GM12878 (cell line): ENCODE measurements at regions not wholly inside any gene's neighbourhood (a gene's known extent, or its start where the extent isn't known, plus 50 kb on each side); places are given as distances from the start of the nearest gene placed in this dataset.

Experiments
- ATAC-seq: fragments of 200-7000 bp; cut with Tn5 transposase; 3 replicates; pipeline ENCODE4 v1.9.1; 2020; ENCODE audit warnings: mild to moderate bottlenecking, moderate library complexity
- BruUV-seq: library from RNA; stranded (reverse); fragments of 400-500 nt; replicated peaks from 2 replicates; lab custom pipeline; 2021; lab: Mats Ljungman, UMichigan
- CTCF ChIA-PET: fragments of 300-600 bp; sonication (Branson Sonifier 250); formaldehyde crosslinking; extraction: SDS; loops from one replicate; lab custom pipeline; 2021; ENCODE audit warnings: inconsistent platforms; lab: Yijun Ruan, JAX
- POLR2A ChIA-PET: fragments of 350-600 bp; formaldehyde crosslinking; extraction: SDS; loops from one replicate; lab custom pipeline; 2021; ENCODE audit warnings: inconsistent platforms; lab: Charles Lee
- RAD21 ChIA-PET: fragments of 300-600 bp; sonication (Branson Sonifier 250); formaldehyde crosslinking; loops from one replicate; lab custom pipeline; 2023; ENCODE audit warnings: antibody characterized with exemption; ENCODE audit not compliant: unreplicated experiment; lab: Charles Lee
- SMC1A ChIA-PET: fragments of 300-600 bp; sonication (Branson Sonifier 250); formaldehyde crosslinking; loops from one replicate; lab custom pipeline; 2023; ENCODE audit not compliant: unreplicated experiment, uncharacterized antibody; lab: Charles Lee
- DNase-seq: peaks from one replicate; pipeline ENCODE4 v3.0.0-alpha.2; 2011; ENCODE audit warnings: low read depth, low spot score
- FAIRE-seq: peaks from 3 replicates; lab custom pipeline; 2011; peaks lifted over from hg19 to GRCh38; lab: Jason Lieb, UNC
- H2AFZ ChIP-seq: 2 replicates; pipeline ENCODE4 v1.6.0; 2011; ENCODE audit warnings: low read depth, low read length, control low read depth; ENCODE audit not compliant: control insufficient read depth
- H3K27ac ChIP-seq: 2 replicates; pipeline ENCODE4 v1.5.1; 2011; ENCODE audit warnings: control low read depth; ENCODE audit not compliant: control insufficient read depth, insufficient read depth
- H3K27me3 ChIP-seq, 2 experiments: replicated peaks in 1 of 2; 2 replicates each; pipeline versions ENCODE4 v1.6.0 to v1.6.1; 2011; ENCODE audit warnings: low read length in 1 of 2; ENCODE audit not compliant: control insufficient read depth in 2 of 2, insufficient read depth in 2 of 2
- H3K36me3 ChIP-seq, 2 experiments: 2 replicates each; pipeline ENCODE4 v1.5.1; 2011; ENCODE audit warnings: low read length in 1 of 2; ENCODE audit not compliant: control insufficient read depth in 2 of 2, insufficient read depth in 2 of 2
- H3K4me1 ChIP-seq: 2 replicates; pipeline ENCODE4 v1.6.1; 2011; ENCODE audit warnings: mild to moderate bottlenecking, low read length, moderate library complexity, mixed read lengths; ENCODE audit not compliant: control insufficient read depth, insufficient read depth
- H3K4me2 ChIP-seq: 2 replicates; pipeline ENCODE4 v1.6.0; 2011; ENCODE audit warnings: control low read depth; ENCODE audit not compliant: control insufficient read depth, insufficient read depth
- H3K4me3 ChIP-seq: fragments of 200-600 bp; sonication (generic); 2 replicates; pipeline ENCODE4 v1.5.1; 2016
- H3K79me2 ChIP-seq: 2 replicates; pipeline ENCODE4 v1.6.0; 2011; ENCODE audit warnings: low read length; ENCODE audit not compliant: control insufficient read depth, insufficient read depth
- H3K9ac ChIP-seq: 2 replicates; pipeline ENCODE4 v1.8.0; 2011; ENCODE audit warnings: low read length, control low read depth, mixed read lengths; ENCODE audit not compliant: control insufficient read depth, insufficient read depth
- H3K9me3 ChIP-seq: replicated peaks from 3 replicates; pipeline ENCODE4 v1.5.1; 2011; ENCODE audit warnings: mild to moderate bottlenecking, low read length; ENCODE audit not compliant: control insufficient read depth, insufficient read depth
- H4K20me1 ChIP-seq: 2 replicates; pipeline ENCODE4 v1.6.0; 2011; ENCODE audit not compliant: control insufficient read depth, insufficient read depth
- BACH1 ChIP-seq: fragments of 450-650 bp; IDR thresholded peaks from 2 replicates; pipeline ENCODE4 v1.6.1; 2017; ENCODE audit warnings: mild to moderate bottlenecking, borderline replicate concordance
- GABPA ChIP-seq: IDR thresholded peaks from 2 replicates; pipeline ENCODE4 v1.6.1; 2014; ENCODE audit warnings: antibody characterized with exemption, low read depth, mild to moderate bottlenecking, inconsistent platforms
- KAT2A ChIP-seq: conservative IDR thresholded peaks from 2 replicates; pipeline ENCODE4 v1.6.1; 2011; ENCODE audit warnings: low read depth, low read length; ENCODE audit not compliant: control insufficient read depth
- MEF2A ChIP-seq: IDR thresholded peaks from 2 replicates; pipeline ENCODE4 v1.6.1; 2011; ENCODE audit warnings: low read depth, mild to moderate bottlenecking, low read length, moderate library complexity; ENCODE audit not compliant: insufficient read depth
- POU2F2 ChIP-seq: IDR thresholded peaks from 3 replicates; pipeline ENCODE4 v1.6.1; 2011; ENCODE audit warnings: low read depth, mild to moderate bottlenecking, low read length, borderline replicate concordance
- SMAD5 ChIP-seq: IDR thresholded peaks from 2 replicates; pipeline ENCODE4 v1.6.1; 2016; ENCODE audit warnings: antibody characterized with exemption, low read depth
- SREBF1 ChIP-seq: IDR thresholded peaks from 2 replicates; pipeline ENCODE4 v1.6.1; 2012; ENCODE audit warnings: mild to moderate bottlenecking, low read length
- ZNF24 ChIP-seq: fragments of 450-650 bp; IDR thresholded peaks from 2 replicates; pipeline ENCODE4 v1.6.1; 2017; ENCODE audit warnings: antibody characterized with exemption, mild to moderate bottlenecking
- ZNF622 ChIP-seq: fragments of 450-650 bp; IDR thresholded peaks from 2 replicates; pipeline ENCODE4 v1.6.1; 2017; ENCODE audit warnings: mild to moderate bottlenecking, inconsistent platforms
- WGBS: methylation state at CpG from one replicate; pipeline ENCODE4 v1.1.6; 2016; ENCODE audit warnings: low lambda C conversion rate; ENCODE audit not compliant: insufficient replicate concordance, insufficient coverage; ENCODE audit errors: missing lambda C conversion rate; 5-methylcytosine and 5-hydroxymethylcytosine counted together
- in situ Hi-C: fragments of 300-500 bp; cut with MboI; formaldehyde crosslinking; loops from 9 replicates; pipeline ENCODE4 v1.14.3; 2018; ENCODE audit warnings: mixed read lengths
- intact Hi-C: fragments of 100-400 bp; cut with micrococcal nuclease; formaldehyde crosslinking; loops from one replicate; pipeline ENCODE4 v1.14.2; 2022; ENCODE audit not compliant: unreplicated experiment
- TF ChIP-seq, protein P1 (sequence below): fragments of 450-650 bp; IDR thresholded peaks from 2 replicates; pipeline ENCODE4 v1.6.1; 2017; ENCODE audit warnings: borderline replicate concordance
- TF ChIP-seq, protein P2 (sequence below): IDR thresholded peaks from 2 replicates; pipeline ENCODE4 v1.6.1; 2012; ENCODE audit warnings: low read depth, low read length, improper control_type of control experiment
- TF ChIP-seq, protein P3 (sequence below): IDR thresholded peaks from 2 replicates; pipeline ENCODE4 v1.6.1; 2012; ENCODE audit warnings: low read depth, low read length, improper control_type of control experiment
- TF ChIP-seq, protein P4 (sequence below): IDR thresholded peaks from 2 replicates; pipeline ENCODE4 v1.6.1; 2012; ENCODE audit warnings: low read depth, low read length, improper control_type of control experiment
- TF ChIP-seq, protein P5 (sequence below): fragments of 450-650 bp; IDR thresholded peaks from 2 replicates; pipeline ENCODE4 v1.6.1; 2017; ENCODE audit warnings: mild to moderate bottlenecking
- TF ChIP-seq, protein P6 (sequence below): fragments of 150-350 bp; IDR thresholded peaks from 2 replicates; pipeline ENCODE4 v1.6.1; 2014; ENCODE audit warnings: mild to moderate bottlenecking, low read depth, low read length

DNA sequence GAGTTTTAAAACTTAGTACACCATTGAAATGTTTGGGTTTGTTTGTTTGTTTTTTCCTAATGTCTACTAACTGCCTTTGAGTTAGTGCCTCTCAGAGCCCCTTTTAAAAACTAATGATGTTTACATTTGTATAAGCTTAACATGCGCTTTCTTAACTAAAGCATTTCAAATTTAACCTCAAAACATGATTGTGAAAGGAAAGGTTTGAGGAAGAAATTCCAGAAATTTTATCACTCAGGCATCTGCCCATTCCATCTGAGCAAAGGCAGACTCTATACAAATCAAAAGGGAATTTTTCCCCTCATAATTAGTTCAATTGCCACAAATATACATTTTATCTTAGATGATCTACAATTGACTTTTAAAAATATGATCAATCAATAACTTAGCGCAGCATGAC lies 230.7 kb upstream of the CAND1 start:
- WGBS, result 76% methylated on average over 2 of the region's 2 CpGs
- Histone ChIP-seq H3K4me3 (no peak overlapping the region), H3K36me3 (no peaks in the 10 kb centered on the region), H3K27me3 (no peaks in the 10 kb centered on the region), H3K27ac (no peak overlapping the region), H4K20me1 (no peaks in the 10 kb centered on the region), H2AFZ (no peak overlapping the region), H3K79me2 (no peaks in the 10 kb centered on the region), H3K4me1 (no peaks in the 10 kb centered on the region), H3K9me3 (no peaks in the 10 kb centered on the region), H3K9ac (no peak overlapping the region), H3K4me2 (no peak overlapping the region)
- SMC1A ChIA-PET, result no interaction called here
- CTCF ChIA-PET, result interaction anchor here (1.2 kb wide), 1 partner anchor 12 kb away, joined by 3 read pairs; no protein-coding TSS in a partner anchor
- in situ Hi-C loops, result no loop called here
- RAD21 ChIA-PET, result no interaction called here
- intact Hi-C loops, result no loop called here
- no TSS peak for BruUV-seq
- DNase-seq (no peak), ATAC-seq (no peak), FAIRE-seq (no peak)
- POLR2A ChIA-PET, result no interaction called here
- TF ChIP-seq, protein P1, sequence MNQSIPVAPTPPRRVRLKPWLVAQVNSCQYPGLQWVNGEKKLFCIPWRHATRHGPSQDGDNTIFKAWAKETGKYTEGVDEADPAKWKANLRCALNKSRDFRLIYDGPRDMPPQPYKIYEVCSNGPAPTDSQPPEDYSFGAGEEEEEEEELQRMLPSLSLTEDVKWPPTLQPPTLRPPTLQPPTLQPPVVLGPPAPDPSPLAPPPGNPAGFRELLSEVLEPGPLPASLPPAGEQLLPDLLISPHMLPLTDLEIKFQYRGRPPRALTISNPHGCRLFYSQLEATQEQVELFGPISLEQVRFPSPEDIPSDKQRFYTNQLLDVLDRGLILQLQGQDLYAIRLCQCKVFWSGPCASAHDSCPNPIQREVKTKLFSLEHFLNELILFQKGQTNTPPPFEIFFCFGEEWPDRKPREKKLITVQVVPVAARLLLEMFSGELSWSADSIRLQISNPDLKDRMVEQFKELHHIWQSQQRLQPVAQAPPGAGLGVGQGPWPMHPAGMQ, result no peak
- no peak for TF ChIP-seq POU2F2
- TF ChIP-seq BACH1, result no peak
- TF ChIP-seq, protein P2, sequence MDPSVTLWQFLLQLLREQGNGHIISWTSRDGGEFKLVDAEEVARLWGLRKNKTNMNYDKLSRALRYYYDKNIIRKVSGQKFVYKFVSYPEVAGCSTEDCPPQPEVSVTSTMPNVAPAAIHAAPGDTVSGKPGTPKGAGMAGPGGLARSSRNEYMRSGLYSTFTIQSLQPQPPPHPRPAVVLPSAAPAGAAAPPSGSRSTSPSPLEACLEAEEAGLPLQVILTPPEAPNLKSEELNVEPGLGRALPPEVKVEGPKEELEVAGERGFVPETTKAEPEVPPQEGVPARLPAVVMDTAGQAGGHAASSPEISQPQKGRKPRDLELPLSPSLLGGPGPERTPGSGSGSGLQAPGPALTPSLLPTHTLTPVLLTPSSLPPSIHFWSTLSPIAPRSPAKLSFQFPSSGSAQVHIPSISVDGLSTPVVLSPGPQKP, result no peak
- TF ChIP-seq ZNF24, result no peak
- TF ChIP-seq, protein P3, sequence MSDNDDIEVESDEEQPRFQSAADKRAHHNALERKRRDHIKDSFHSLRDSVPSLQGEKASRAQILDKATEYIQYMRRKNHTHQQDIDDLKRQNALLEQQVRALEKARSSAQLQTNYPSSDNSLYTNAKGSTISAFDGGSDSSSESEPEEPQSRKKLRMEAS, result no peak
- TF ChIP-seq MEF2A, result no peak
- TF ChIP-seq, protein P4, sequence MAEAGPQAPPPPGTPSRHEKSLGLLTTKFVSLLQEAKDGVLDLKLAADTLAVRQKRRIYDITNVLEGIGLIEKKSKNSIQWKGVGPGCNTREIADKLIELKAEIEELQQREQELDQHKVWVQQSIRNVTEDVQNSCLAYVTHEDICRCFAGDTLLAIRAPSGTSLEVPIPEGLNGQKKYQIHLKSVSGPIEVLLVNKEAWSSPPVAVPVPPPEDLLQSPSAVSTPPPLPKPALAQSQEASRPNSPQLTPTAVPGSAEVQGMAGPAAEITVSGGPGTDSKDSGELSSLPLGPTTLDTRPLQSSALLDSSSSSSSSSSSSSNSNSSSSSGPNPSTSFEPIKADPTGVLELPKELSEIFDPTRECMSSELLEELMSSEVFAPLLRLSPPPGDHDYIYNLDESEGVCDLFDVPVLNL, result no peak
- no peak for TF ChIP-seq SREBF1
- TF ChIP-seq, protein P5, sequence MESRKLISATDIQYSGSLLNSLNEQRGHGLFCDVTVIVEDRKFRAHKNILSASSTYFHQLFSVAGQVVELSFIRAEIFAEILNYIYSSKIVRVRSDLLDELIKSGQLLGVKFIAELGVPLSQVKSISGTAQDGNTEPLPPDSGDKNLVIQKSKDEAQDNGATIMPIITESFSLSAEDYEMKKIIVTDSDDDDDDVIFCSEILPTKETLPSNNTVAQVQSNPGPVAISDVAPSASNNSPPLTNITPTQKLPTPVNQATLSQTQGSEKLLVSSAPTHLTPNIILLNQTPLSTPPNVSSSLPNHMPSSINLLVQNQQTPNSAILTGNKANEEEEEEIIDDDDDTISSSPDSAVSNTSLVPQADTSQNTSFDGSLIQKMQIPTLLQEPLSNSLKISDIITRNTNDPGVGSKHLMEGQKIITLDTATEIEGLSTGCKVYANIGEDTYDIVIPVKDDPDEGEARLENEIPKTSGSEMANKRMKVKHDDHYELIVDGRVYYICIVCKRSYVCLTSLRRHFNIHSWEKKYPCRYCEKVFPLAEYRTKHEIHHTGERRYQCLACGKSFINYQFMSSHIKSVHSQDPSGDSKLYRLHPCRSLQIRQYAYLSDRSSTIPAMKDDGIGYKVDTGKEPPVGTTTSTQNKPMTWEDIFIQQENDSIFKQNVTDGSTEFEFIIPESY, result no peak
- TF ChIP-seq KAT2A, result no peak
- TF ChIP-seq, protein P6, sequence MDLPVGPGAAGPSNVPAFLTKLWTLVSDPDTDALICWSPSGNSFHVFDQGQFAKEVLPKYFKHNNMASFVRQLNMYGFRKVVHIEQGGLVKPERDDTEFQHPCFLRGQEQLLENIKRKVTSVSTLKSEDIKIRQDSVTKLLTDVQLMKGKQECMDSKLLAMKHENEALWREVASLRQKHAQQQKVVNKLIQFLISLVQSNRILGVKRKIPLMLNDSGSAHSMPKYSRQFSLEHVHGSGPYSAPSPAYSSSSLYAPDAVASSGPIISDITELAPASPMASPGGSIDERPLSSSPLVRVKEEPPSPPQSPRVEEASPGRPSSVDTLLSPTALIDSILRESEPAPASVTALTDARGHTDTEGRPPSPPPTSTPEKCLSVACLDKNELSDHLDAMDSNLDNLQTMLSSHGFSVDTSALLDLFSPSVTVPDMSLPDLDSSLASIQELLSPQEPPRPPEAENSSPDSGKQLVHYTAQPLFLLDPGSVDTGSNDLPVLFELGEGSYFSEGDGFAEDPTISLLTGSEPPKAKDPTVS, result no peak
- no peak for TF ChIP-seq SMAD5
- no peak for TF ChIP-seq GABPA
- TF ChIP-seq ZNF622, result no peak
